ENCODE measurements at regions not wholly inside any gene's neighbourhood (a gene's known extent, or its start where the extent isn't known, plus 50 kb on each side); places are given as distances from the start of the nearest gene placed in this dataset.

- DNase-seq: peak in 1 of 5 donors; percentile 18
- Histone ChIP-seq H3K4me1 (ENCODE audit: control insufficient read depth in 2 of 3, insufficient read depth in 2 of 3, low read depth in 1 of 3, low read length in 3 of 3) (peaks cover 0 to 7% (median 5%) of the 10 kb centered on the region in 3 donors), H3K27me3 (ENCODE audit: control insufficient read depth, insufficient read depth, low read length) (peaks cover 64% of the 10 kb centered on the region)
These were observed 298.6 kb downstream of the PARP8 start for GRCh38 chr5:50964746-50965653.

GRCh38 chr5:50965654-50966375 lies 299.4 kb downstream of the PARP8 start:
- no peak for TF ChIP-seq CTCF (IDR thresholded peaks at IDR 0.05; ENCODE audit: borderline replicate concordance, extremely low read depth, insufficient read depth)
- intact Hi-C loops (cut with DNase I): loop anchor here (10.0 kb wide), 1 partner anchor 1689 kb away; no protein-coding TSS in a partner anchor
- no peak overlapping the region for H3K27ac ChIP-seq (ENCODE audit: low read depth in 2 of 2, low read length in 2 of 2)
- FAIRE-seq: no peak
- DNase-seq: peak in 3 of 5 donors; percentile 29 to 47 (median 44)
- peaks cover 70% of the 10 kb centered on the region for H3K27me3 ChIP-seq (ENCODE audit: control insufficient read depth, insufficient read depth, low read length)
- no peaks in the 10 kb centered on the region for H3K9me3 ChIP-seq (ENCODE audit: control insufficient read depth in 2 of 3, insufficient read depth in 1 of 3, low read length in 3 of 3)
- H3K36me3 ChIP-seq (ENCODE audit: control insufficient read depth in 2 of 3, insufficient read depth in 3 of 3, low read length in 3 of 3): no peaks in the 10 kb centered on the region
- H3K4me1 ChIP-seq (ENCODE audit: control insufficient read depth in 2 of 3, insufficient read depth in 2 of 3, low read depth in 1 of 3, low read length in 3 of 3): peaks cover 0 to 7% (median 5%) of the 10 kb centered on the region in 3 donors
- no peak overlapping the region for H3K4me3 ChIP-seq (ENCODE audit: low read length in 3 of 3)
- no peak overlapping the region for H3K9ac ChIP-seq (ENCODE audit: low read length in 3 of 3)

More at GRCh38 chr5:50964746-50965653, 298.6 kb downstream of the PARP8 start:
- no peak for FAIRE-seq
- H3K36me3 ChIP-seq (ENCODE audit: control insufficient read depth in 2 of 3, insufficient read depth in 3 of 3, low read length in 3 of 3): no peaks in the 10 kb centered on the region
- TF ChIP-seq CTCF (IDR thresholded peaks at IDR 0.05; ENCODE audit: borderline replicate concordance, extremely low read depth, insufficient read depth): no peak
- intact Hi-C loops (cut with DNase I): loop anchor here (10.0 kb wide), 1 partner anchor 1690 kb away; no protein-coding TSS in a partner anchor
- H3K9ac ChIP-seq (ENCODE audit: low read length in 3 of 3): no peak overlapping the region
- H3K4me3 ChIP-seq (ENCODE audit: low read length in 3 of 3): no peak overlapping the region
- H3K9me3 ChIP-seq (ENCODE audit: control insufficient read depth in 2 of 3, insufficient read depth in 1 of 3, low read length in 3 of 3): no peaks in the 10 kb centered on the region
- no peak overlapping the region for H3K27ac ChIP-seq (ENCODE audit: low read depth in 2 of 2, low read length in 2 of 2)

- DNase-seq (peak in 3 of 5 donors; percentile 13 to 50 (median 17)), FAIRE-seq (no peak)
- H3K27me3 ChIP-seq (ENCODE audit: control insufficient read depth, insufficient read depth, low read length): peaks cover 73% of the 10 kb centered on the region
- no peak overlapping the region for H3K27ac ChIP-seq (ENCODE audit: low read depth in 2 of 2, low read length in 2 of 2)
- peak overlapping the region in 2 of 3 donors; percentile 21 to 52 for H3K4me3 ChIP-seq (ENCODE audit: low read length in 3 of 3)
- no peak for TF ChIP-seq CTCF (IDR thresholded peaks at IDR 0.05; ENCODE audit: borderline replicate concordance, extremely low read depth, insufficient read depth)
- no peaks in the 10 kb centered on the region for H3K36me3 ChIP-seq (ENCODE audit: control insufficient read depth in 2 of 3, insufficient read depth in 3 of 3, low read length in 3 of 3)
- peaks cover 0 to 7% (median 5%) of the 10 kb centered on the region in 3 donors for H3K4me1 ChIP-seq (ENCODE audit: control insufficient read depth in 2 of 3, insufficient read depth in 2 of 3, low read depth in 1 of 3, low read length in 3 of 3)
- intact Hi-C loops (cut with DNase I): loop anchor here (10.0 kb wide), 1 partner anchor 1688 kb away; no protein-coding TSS in a partner anchor
- H3K9me3 ChIP-seq (ENCODE audit: control insufficient read depth in 2 of 3, insufficient read depth in 1 of 3, low read length in 3 of 3): no peaks in the 10 kb centered on the region
- H3K9ac ChIP-seq (ENCODE audit: low read length in 3 of 3): no peak overlapping the region
These were observed 300.6 kb downstream of the PARP8 start for GRCh38 chr5:50967009-50967562.
